ENCODE measurements at regions not wholly inside any gene's neighbourhood (a gene's known extent, or its start where the extent isn't known, plus 50 kb on each side); places are given as distances from the start of the nearest gene placed in this dataset.
A peak's percentile ranks its signal among the peaks of the same experiment; 100 is the strongest.
"Not testable (repeated sequence)": the region's sequence is repeated elsewhere in the genome, so short reads cannot be mapped to it uniquely, and the experiment has no call there.

DNA sequence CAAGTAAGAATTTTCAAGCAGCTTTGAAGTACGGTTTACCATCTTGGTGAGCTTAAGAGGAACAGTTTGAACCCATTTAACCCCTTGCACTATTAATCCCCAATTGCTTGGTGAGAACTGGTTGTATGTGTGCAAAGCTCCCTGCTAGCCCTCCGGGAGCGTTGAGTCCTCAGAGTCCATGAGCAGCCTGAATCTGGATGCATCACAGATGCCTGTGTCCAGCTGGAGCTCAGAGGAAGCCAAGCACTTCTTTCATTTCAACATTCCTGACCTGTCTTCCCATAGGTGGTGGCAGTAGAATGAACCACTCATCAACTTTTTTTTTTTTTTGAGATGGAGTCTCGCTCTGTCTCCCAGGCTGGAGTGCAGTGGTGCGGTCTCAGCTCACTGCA, 199.9 kb upstream of the IRF2BP2 start:
- H3K9me3 ChIP-seq; H3K4me1 ChIP-seq; H3K27me3 ChIP-seq; DNase-seq; H3K36me3 ChIP-seq; H3K4me3 ChIP-seq; intact Hi-C loops (cut with DNase I): not testable (repeated sequence)
- peak in 5 of 8 donors; percentile 7 to 41 (median 27) for ATAC-seq
- H3K27ac ChIP-seq: peak overlapping the region in 4 of 10 donors; percentile 23 to 55 (median 35)
- WGBS, 2 donors: 61 to 78% methylated on average over 3 to 5 of the region's 5 CpGs

- intact Hi-C loops (cut with DNase I): not testable (repeated sequence)
- DNase-seq: peak in 1 of 2 donors; percentile 12
- H3K27ac ChIP-seq: peak overlapping the region in 4 of 10 donors; percentile 30 to 55 (median 40)
Measured at GRCh38 chr1:234808943-234809853, 199.2 kb upstream of the IRF2BP2 start.

DNA sequence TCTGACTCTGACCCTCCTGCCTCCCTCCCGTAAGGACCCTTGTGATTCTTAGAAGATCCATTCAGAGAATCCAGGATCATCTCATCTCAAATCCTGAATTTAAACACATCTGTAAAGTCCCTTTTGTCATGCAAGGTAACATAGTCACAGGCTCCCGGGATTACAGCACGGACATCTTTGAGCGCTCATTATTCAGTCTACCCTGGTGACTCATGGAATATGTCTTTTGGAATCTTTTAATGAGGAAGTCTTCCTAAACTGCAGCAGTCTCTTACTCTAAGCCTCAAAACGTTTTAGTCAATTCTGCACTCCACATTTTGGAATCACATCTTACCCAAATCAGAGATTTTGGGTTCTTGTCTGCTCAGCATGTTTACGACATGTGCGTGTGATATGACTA, 198.5 kb upstream of the IRF2BP2 start:
- H3K9me3 ChIP-seq; ATAC-seq; H3K4me3 ChIP-seq; intact Hi-C loops (cut with DNase I); H3K36me3 ChIP-seq; H3K4me1 ChIP-seq; DNase-seq; H3K27me3 ChIP-seq: not testable (repeated sequence)
- peak overlapping the region in 1 of 10 donors; percentile 39 for H3K27ac ChIP-seq
- WGBS, 2 donors: 54 to 67% methylated on average over 3 to 4 of the region's 7 CpGs

More at GRCh38 chr1:234808943-234809853, 199.2 kb upstream of the IRF2BP2 start:
- peak; percentile 9 to 74 (median 51) for ATAC-seq
- not testable (repeated sequence) for H3K27me3 ChIP-seq, H3K9me3 ChIP-seq, H3K36me3 ChIP-seq, H3K4me1 ChIP-seq, H3K4me3 ChIP-seq
- WGBS, 2 donors: 63 to 65% methylated on average over 13 to 15 of the region's 23 CpGs

- intact Hi-C loops (cut with DNase I); H3K9me3 ChIP-seq; H3K27ac ChIP-seq; ATAC-seq; H3K4me3 ChIP-seq; H3K4me1 ChIP-seq; H3K36me3 ChIP-seq; DNase-seq; H3K27me3 ChIP-seq: not testable (repeated sequence)
- WGBS, 2 donors: 75 to 83% methylated on average over 3 of the region's 8 CpGs
Measured at GRCh38 chr1:234807705-234808104, 197.7 kb upstream of the IRF2BP2 start.

- H3K9me3 ChIP-seq; ATAC-seq; H3K27ac ChIP-seq; DNase-seq; H3K27me3 ChIP-seq; H3K4me3 ChIP-seq; intact Hi-C loops (cut with DNase I); H3K36me3 ChIP-seq; H3K4me1 ChIP-seq: not testable (repeated sequence)
- 92 to 96% methylated on average over 7 of the region's 7 CpGs for WGBS, 2 donors
Measured at GRCh38 chr1:234802586-234802985, 192.6 kb upstream of the IRF2BP2 start.

DNA sequence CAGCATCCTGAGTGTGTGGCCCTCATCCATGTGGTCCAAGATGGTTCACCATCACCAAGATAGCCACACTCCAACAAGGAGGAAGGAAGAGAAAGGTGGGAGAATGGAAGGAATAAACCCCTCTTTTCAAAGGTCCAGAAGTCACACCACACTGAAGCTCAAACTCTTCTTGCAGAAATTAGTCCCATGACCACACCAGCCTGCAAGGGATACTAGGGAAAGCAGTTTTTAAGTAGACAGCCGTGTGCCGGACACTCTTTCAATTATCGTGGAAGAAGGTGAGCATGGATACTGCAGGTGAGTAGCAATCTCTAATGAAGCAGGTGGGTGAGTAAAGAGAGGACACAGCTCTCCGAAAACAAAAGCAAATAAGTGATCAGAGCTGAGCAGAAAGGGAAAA, 191.7 kb upstream of the IRF2BP2 start:
- 91 to 93% methylated on average over 4 of the region's 4 CpGs for WGBS, 2 donors
- H3K27ac ChIP-seq; ATAC-seq; H3K4me1 ChIP-seq; H3K4me3 ChIP-seq; H3K9me3 ChIP-seq; H3K27me3 ChIP-seq; H3K36me3 ChIP-seq; intact Hi-C loops (cut with DNase I); DNase-seq: not testable (repeated sequence)

DNA sequence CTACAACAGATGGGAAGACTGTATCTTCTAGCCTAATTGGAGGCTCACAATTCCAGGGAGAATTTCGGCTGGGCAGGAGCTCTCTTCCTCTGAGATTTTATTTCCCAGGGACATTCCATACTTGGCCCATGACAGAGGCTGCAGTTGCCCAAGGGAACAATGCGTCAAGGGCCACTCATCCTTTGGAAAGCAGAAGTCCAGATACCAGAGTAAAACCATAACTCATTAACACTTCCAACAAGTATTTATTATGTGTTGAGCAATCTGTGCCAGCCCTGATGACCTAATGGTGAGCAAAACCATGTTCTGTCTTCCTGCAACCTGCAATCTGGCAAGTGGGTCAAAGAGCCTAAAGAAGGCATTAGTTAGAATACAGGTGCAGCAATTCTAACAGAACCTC, 191.2 kb upstream of the IRF2BP2 start:
- ATAC-seq: peak in 3 of 8 donors; percentile 37 to 56 (median 43)
- intact Hi-C loops (cut with DNase I); DNase-seq; H3K27ac ChIP-seq; H3K4me3 ChIP-seq; H3K9me3 ChIP-seq; H3K4me1 ChIP-seq; H3K36me3 ChIP-seq; H3K27me3 ChIP-seq: not testable (repeated sequence)
- no CpG with 5 or more reads among the region's 2 CpGs for WGBS, 2 donors

DNA sequence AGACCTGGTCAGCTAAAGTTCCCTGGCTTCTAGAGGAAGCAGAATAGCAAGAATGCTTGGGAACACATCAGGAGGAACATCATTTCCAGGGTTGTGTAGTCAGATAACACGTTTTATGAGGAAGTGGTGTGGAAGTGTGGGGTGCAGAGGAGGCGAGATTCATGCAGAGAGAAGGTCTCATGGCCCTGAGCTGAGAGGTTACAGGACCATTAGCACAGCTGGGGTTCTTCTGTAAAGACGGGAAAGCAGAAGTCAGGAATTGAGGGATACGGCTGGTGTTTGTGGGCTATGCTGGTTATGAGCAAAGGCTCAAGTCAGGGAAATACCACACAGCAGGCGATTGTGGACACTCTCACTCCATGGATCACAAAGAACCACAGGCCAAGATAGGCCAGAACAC, 190.6 kb upstream of the IRF2BP2 start:
- DNase-seq; H3K27ac ChIP-seq; H3K9me3 ChIP-seq; H3K4me1 ChIP-seq; H3K4me3 ChIP-seq; H3K27me3 ChIP-seq; intact Hi-C loops (cut with DNase I); H3K36me3 ChIP-seq: not testable (repeated sequence)
- WGBS, 2 donors: 84 to 93% methylated on average over 4 of the region's 5 CpGs
- peak in 2 of 8 donors; percentile 23 to 25 for ATAC-seq

GRCh38 chr1:234799021-234799689, 189.2 kb upstream of the IRF2BP2 start:
- H3K27ac ChIP-seq; H3K36me3 ChIP-seq; H3K4me1 ChIP-seq; H3K4me3 ChIP-seq; intact Hi-C loops (cut with DNase I); H3K27me3 ChIP-seq; H3K9me3 ChIP-seq; DNase-seq; ATAC-seq: not testable (repeated sequence)
- 74 to 87% methylated on average over 1 of the region's 1 CpG for WGBS, 2 donors

DNA sequence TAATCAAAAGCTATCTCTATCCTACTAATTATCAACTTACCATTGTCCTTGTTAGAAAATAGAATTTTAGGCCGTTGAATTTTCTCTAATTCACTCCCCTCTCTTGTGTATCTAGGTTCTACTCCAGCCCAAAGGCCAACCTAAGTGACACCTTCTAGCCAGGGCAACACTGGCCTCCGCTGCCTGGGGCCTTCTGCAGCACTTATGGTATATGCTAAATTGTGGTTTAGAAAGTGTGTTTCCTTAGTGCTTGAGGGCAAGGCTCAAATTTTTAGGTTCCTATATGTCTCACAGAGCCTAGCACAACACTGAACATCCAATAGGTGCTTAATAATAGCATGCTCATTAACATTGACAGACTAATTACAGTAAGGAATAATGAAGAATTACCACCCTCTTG, 187.2 kb upstream of the IRF2BP2 start:
- H3K4me3 ChIP-seq; H3K36me3 ChIP-seq; H3K9me3 ChIP-seq; H3K4me1 ChIP-seq; DNase-seq; H3K27ac ChIP-seq; intact Hi-C loops (cut with DNase I); H3K27me3 ChIP-seq; ATAC-seq: not testable (repeated sequence)
- no CpG with 5 or more reads among the region's 2 CpGs for WGBS, 2 donors

GRCh38 chr1:234796438-234796792, 186.4 kb upstream of the IRF2BP2 start:
- ATAC-seq; H3K4me3 ChIP-seq; H3K4me1 ChIP-seq; H3K36me3 ChIP-seq; H3K27me3 ChIP-seq; H3K9me3 ChIP-seq; intact Hi-C loops (cut with DNase I); H3K27ac ChIP-seq; DNase-seq: not testable (repeated sequence)
- 69 to 92% methylated on average over 2 of the region's 2 CpGs for WGBS, 2 donors

Measured in heart right ventricle (tissue), 16 donors.